ENCODE measurements at regions not wholly inside any gene's neighbourhood (a gene's known extent, or its start where the extent isn't known, plus 50 kb on each side); places are given as distances from the start of the nearest gene placed in this dataset.

- intact Hi-C loops (cut with micrococcal nuclease; ENCODE audit: unreplicated experiment) (no loop called here), in situ Hi-C loops (cut with HindIII; ENCODE audit: extremely low pct_ligation_motif_present, low pct_unique_long_range_greater_than_20kb) (no loop called here)
- CTCF ChIA-PET (ENCODE audit: low intra/inter-chr PET ratio, low total read pairs) = no interaction called here
- Histone ChIP-seq H3K27ac (ENCODE audit: extremely low read length, insufficient read depth, low read length) (no peak overlapping the region), H3K4me3 (replicated peaks in 1 of 3; ENCODE audit: insufficient read depth in 1 of 3, low read depth in 2 of 3, low read length in 3 of 3) (no peak overlapping the region), H3K79me2 (ENCODE audit: insufficient read depth, low read length) (no peaks in the 10 kb centered on the region), H3K9me3 (ENCODE audit: low read length) (peaks cover 18% of the 10 kb centered on the region; the same call in 1 of the 2 replicates), H3K9ac (ENCODE audit: insufficient read depth, low read depth, low read length) (no peak overlapping the region), H3K4me2 (ENCODE audit: low read depth, low read length) (no peak overlapping the region), H3K27me3 (ENCODE audit: control insufficient read depth in 1 of 2, insufficient read depth in 2 of 2, low read length in 2 of 2) (no peaks in the 10 kb centered on the region), H3K4me1 (ENCODE audit: insufficient read depth, low read length) (no peaks in the 10 kb centered on the region), H2AFZ (ENCODE audit: low read length) (no peak overlapping the region), H3K36me3 (replicated peaks in 1 of 2; ENCODE audit: control insufficient read depth in 1 of 2, insufficient read depth in 2 of 2, low read length in 2 of 2) (peaks cover 3 to 4% of the 10 kb centered on the region in 2 experiments; a peak in 2 of 5 replicates), H4K20me1 (ENCODE audit: insufficient read depth, low read length) (no peaks in the 10 kb centered on the region)
- TF ChIP-seq ZNF446 (CRISPR knock-in tag; IDR thresholded peaks at IDR 0.05) (no peak), YY1 (IDR thresholded peaks at IDR 0.05; ENCODE audit: insufficient read depth, insufficient replicate concordance, low read depth, low read length) (no peak), ZNF20 (CRISPR knock-in tag; IDR thresholded peaks at IDR 0.05) (no peak), ZNF75D (CRISPR knock-in tag; IDR thresholded peaks at IDR 0.05; ENCODE audit: borderline replicate concordance) (no peak), TBP (CRISPR knock-in tag; IDR thresholded peaks at IDR 0.05) (no peak), ZNF746 (CRISPR knock-in tag; IDR thresholded peaks at IDR 0.05) (no peak), KAT2B (IDR thresholded peaks at IDR 0.05; ENCODE audit: borderline replicate concordance, low read depth, low read length) (no peak), ZNF652 (CRISPR knock-in tag; IDR thresholded peaks at IDR 0.05; ENCODE audit: borderline replicate concordance, low read depth) (no peak), SNAPC5 (CRISPR knock-in tag; IDR thresholded peaks at IDR 0.05; ENCODE audit: borderline replicate concordance) (no peak), PCBP1 (IDR thresholded peaks at IDR 0.05; ENCODE audit: borderline replicate concordance, low read depth, low read length) (no peak), RARG (CRISPR knock-in tag; IDR thresholded peaks at IDR 0.05; ENCODE audit: low read depth) (no peak), ZNF12 (CRISPR knock-in tag; IDR thresholded peaks at IDR 0.05) (no peak), SUZ12 (IDR thresholded peaks at IDR 0.05; ENCODE audit: low read depth, low read length) (no peak), KLF9 (CRISPR knock-in tag; IDR thresholded peaks at IDR 0.05; ENCODE audit: low read depth) (no peak), ZFP62 (CRISPR knock-in tag; IDR thresholded peaks at IDR 0.05) (no peak), ZNF292 (CRISPR knock-in tag; IDR thresholded peaks at IDR 0.05; ENCODE audit: borderline replicate concordance, low read depth) (no peak)
- POLR2A ChIA-PET = no interaction called here
- BruUV-seq (replicated peaks) = no TSS peak
- 89% methylated on average over 7 of the region's 7 CpGs for WGBS (ENCODE audit: low lambda C conversion rate)
- FAIRE-seq (no peak), ATAC-seq (no peak), DNase-seq (ENCODE audit: low spot score) (no peak)
Observed at GRCh38 chr6:2314641-2315040, 69.2 kb upstream of the GMDS start.
